Amygdala (tissue), 56 donors: ENCODE measurements at regions not wholly inside any gene's neighbourhood (a gene's known extent, or its start where the extent isn't known, plus 50 kb on each side); places are given as distances from the start of the nearest gene placed in this dataset.
"Not testable (repeated sequence)": the region's sequence is repeated elsewhere in the genome, so short reads cannot be mapped to it uniquely, and the experiment has no call there.

Source experiments
- DNase-seq, 56 donors: peaks; one replicate each; lab custom pipeline; 2025; lab: John Stamatoyannopoulos, UW

DNA sequence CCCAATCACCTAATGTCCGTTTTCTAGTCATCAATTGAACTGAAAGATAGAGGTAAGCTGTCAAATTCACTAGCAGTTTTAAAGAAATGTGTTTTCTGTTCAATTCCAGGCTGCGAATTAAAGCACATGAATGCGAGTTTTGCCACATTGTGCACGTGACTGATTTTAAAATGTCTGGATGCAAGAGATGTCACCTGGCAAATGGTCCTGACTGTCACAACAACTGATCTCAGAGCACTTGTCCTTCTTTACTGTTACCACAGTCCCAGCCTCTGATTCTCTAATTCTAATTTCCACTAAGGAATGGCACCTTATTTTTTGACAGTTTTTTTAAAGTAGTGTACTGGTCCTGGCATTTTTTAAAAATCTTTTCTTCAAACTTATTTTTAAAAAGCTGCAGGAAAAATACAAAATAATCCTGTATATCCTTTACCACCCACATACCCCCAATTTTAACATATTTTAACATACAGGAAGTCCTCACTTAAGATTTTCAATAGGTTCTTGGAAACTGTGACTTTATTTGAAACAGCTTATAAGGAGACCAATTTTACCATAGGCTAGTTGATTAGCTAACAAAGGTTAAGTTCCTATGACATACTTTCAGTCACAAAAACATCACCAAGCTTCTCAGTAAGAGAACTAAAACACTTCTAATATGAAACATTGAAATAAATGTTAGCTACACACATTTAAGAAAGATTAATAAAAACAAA, 1364.3 kb downstream of the EFNA5 start:
- DNase-seq, result no peak

DNA sequence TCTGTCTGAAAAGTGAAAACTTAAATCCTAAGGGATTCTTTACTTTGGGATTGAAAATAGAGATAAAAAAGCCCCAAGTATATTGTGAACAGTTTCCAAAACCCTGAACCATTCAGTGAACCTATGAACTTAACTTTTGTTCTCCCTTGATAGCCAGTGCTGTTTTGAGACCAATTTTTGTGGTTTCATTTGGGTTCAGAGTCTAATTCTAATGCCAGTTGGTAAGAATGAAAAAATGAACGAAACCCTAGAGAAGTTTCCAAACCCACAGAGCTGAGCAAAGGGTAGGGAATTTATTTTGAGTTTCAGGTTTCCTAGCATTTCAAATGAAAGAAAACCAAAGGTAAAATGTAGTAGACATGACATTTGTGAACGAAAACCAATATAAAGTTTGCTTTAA, 1366.8 kb downstream of the EFNA5 start:
- no peak for DNase-seq

DNA sequence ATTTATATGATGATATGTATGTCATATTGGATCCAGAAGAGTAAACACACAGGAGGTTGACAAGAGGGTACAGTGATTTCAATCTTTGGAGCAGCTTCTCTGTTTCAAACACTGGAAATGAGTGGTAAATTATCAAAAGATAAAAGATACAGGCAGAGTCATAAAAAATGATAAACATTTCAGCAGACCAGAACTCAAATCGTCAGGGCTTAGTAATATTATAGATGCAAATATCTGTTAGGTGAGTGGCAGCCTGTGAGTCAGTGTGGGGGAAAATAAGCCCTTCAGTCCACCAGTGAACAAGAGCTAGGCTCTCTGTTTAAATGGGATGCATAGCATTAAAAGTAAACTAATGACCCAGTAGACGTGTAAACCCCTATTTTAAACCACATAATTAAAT, 1378.1 kb downstream of the EFNA5 start:
- DNase-seq, result no peak

DNA sequence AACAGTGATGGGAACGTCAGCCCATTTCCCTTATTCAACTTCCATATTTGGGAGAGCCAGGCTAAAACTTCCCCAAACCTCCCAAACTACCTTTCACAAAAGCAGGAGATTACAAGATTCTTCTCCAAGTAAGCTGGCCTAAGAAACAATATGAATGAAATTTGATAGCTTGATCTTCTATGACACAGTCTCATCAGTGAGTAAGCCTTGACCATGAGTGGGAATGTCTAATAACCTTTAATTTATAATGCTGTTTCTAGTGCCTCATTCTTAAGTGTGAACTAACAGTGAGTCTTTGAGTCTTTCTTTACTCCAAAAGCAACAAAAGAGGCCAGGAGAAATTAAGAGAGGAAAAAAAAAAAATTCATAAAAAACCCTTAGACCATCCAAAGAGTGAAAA, 1379.9 kb downstream of the EFNA5 start:
- DNase-seq, result no peak

DNA sequence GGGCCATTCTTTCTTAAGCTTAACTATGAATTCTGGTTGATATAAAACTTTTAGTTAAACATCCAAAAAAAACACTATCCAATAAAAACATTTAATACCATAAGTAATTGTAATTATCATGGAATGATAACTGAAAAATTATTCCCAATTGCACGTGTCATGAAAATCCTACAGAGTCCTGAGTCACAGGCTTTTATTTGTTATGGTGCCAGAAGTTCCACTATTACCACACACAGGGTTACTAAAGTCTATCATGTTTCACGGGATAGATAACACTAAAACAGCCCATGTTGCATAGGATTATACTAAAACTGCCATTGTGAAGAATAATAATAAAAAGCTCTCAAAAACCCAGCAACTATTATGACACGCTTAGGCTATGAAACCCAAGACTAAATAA, 1381.8 kb downstream of the EFNA5 start:
- DNase-seq, result no peak

DNA sequence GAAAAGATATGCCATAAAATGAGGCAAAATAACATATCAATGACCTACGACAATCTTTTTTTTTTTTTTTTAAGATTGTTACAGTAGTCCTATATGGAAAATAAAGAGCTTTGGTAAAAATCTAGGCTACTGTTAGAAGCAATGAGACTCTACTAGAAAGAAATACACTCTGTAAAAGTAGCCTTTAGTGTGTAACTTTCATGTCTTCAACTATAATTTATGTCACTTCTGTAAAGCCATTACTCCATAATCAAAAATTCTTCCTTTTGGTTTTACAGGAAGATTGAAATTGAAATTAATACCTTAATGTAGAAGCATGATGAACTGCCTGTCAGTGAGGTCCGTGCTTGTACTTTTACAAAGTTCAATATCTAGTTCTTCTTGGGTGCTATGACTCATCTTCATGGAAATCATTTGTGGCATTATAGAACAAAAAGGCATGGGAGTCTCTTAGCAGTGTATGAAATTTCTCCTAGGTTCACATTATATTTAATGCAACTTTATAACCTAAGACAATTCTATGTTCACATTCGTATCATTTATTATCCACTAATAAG, 1393.1 kb downstream of the EFNA5 start:
- DNase-seq, result no peak

DNA sequence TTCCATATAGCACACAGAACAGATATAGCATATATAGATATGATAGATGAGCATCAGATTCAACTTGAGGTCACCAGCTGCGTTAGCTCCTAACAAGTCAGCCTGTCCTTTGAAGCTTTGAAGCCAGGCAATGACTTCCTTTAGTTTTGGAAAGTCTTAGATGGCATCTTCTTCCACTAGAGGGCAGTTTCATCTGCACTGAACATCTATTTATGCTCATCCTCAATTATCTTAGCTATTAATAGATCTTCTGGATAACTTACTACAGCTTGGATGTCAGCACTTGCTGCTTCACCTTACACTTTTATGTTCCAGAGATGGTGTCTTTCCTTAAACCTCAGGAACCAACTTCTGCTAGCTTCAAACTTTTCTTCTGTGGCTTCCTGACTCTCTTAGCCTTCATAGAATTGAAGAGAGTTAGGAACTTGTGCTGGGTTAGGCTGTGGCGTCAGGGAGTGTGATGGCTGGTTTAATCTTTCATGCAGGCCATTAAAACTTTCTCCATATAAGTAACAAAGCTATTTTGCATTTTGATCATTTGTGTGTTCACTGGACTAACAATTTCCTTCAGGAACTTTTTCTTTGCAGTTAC, 1401.4 kb downstream of the EFNA5 start:
- no peak for DNase-seq

DNA sequence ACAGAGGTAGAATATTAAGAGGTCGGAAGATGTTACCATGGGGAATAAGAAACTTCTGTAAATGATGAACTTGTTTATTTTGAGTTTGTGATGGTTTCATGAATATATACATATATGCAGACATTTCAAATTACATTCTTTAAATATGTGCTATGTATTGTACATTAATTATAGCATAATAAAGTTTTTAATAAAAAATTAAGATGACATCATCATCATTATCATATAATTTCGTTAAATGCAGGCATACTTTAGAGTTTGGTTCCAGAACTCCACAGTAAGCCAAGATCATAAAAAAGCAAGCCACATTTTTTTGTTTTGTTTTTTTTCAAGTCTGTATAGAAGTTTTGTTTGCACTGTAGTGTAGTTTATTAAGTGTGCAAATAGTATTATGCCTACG, 1403.5 kb downstream of the EFNA5 start:
- DNase-seq, result no peak

DNA sequence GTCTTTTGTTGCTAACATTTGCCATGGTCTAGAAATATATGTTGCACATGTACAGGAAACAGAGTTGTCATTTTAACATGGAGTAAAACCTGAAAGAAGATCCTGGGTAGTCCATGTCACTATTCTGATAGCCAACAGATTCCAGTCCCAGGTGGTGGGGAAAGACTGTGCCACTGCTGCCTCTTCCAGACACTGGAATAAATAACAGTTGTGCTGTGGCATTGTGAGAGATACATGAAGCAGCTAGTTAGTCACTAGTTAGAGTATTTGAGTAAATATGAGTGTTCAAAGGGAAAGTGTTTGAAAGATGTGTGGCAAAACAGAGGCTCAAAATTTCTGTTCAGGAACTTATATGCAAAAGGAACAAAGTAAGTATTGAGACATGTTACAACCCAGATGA, 1408.3 kb downstream of the EFNA5 start:
- DNase-seq, result no peak

DNA sequence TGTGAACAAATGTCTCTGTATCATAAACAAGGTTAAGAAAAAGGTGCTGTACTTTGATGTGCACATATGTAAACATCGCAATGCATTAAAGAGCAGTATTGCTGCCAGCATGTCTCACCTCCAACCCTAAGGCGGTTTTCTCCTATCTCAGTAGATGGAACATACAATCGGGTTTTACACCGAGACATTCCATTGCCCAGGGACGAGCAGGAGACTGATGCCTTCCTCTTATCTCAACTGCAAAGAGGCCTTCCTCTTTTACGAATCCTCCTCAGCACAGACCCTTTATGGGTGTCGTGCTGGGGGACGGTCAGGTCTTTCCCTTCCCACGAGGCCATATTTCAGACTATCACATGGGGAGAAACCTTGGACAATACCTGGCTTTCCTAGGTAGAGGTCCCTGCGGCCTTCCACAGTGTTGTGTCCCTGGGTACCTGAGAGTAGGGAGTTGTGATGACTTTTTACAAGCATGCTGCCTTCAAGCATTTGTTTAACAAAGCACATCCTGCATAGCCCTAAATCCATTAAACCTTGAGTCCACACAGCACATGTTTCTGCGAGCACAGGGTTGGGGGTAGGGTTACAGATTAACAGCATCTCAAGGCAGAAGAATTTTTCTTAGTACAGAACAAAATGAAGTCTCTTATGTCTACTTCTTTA, 1411.2 kb downstream of the EFNA5 start:
- DNase-seq, result not testable (repeated sequence)

DNA sequence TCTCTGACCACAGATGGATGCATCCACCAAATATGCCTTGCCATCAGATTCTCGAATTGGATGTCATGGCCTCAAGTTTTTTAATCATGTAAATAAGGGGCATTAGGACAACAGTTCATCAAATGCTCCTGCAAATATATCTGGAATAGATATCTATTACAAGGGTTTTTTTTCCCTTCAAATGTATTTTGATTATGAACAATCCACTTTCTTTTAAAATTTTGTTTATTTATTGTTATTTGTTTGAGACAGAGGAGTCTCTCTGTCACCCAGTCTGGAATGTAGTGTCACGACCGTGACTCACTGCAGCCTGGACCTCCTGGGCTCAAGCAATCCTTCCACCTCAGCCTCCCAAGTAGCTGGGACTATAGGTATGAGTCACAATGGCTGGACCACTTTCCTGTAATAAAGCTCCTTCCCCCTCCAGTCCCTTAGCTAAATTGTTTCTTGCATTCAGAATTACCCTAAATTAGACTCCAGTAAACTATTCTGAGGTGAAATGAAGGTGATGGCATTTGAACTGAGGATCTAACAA, 1412.1 kb downstream of the EFNA5 start:
- DNase-seq, result no peak

DNA sequence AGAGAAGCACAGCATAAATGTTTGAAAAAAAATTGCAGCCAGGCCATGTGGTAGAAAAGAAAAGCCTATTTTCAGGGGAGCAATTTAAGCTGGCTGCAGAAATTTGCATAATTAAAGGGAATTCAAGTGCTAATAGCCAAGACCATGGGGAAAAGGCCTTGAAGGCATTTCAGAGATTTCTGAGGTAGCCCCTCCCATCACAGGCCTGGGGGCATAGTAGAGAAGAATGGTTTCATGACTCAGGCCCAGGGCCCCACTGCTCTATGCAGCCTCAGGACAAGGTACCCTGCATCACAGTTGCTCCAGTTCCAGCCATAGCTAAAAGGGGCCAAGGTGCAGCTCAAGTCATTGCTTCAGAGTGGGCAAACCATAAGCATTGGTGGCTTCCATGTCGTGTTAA, 1416.0 kb downstream of the EFNA5 start:
- no peak for DNase-seq

DNA sequence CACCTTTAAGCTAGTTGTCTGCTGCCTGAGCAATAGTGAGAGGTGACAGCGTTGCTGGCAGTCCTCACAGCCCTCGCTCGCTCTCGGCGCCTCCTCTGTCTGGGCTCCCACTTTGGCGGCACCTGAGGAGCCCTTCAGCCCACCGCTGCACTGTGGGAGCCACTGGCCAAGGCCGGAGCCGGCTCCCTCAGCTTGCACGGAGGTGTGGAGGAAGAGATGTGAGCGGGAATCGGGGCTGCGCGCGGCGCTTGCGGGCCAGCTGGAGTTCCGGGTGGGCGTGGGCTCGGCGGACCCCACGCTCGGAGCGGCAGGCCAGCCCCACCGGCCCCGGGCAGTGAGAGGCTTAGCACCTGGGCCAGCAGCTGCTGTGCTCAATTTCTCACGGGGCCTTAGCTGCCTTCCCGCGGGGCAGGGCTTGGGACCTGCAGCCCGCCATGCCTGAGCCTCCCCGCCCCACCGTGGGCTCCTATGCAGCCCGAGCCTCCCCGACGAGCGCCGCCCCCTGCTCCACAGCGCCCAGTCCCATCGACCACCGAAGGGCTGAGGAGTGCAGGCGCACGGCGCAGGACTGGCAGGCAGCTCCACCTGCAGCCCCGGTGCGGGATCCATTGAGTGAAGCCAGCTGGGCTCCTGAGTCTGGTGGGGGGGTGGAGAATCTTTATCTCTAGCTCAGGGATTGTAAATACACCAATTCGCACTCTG, 1424.5 kb downstream of the EFNA5 start:
- DNase-seq, result not testable (repeated sequence)

DNA sequence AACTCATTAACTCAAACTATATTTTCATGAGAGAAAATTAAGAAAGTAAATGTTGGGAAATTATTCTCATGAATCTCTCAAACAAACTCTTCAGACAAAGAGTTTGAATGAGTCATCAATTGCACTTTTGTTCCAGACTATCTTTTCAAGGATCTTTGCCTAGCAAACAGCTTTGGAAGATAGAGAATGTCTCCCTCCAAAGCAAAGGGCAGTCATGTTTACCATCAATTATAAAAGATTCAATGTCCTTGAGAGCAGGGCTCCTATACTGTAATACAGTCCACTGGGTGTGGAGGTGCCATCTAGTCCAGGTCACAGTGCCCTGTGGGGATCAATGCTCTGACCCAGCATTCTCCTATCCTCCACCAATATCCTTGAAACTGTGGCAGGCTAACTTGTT, 1429.3 kb downstream of the EFNA5 start:
- no peak for DNase-seq

DNA sequence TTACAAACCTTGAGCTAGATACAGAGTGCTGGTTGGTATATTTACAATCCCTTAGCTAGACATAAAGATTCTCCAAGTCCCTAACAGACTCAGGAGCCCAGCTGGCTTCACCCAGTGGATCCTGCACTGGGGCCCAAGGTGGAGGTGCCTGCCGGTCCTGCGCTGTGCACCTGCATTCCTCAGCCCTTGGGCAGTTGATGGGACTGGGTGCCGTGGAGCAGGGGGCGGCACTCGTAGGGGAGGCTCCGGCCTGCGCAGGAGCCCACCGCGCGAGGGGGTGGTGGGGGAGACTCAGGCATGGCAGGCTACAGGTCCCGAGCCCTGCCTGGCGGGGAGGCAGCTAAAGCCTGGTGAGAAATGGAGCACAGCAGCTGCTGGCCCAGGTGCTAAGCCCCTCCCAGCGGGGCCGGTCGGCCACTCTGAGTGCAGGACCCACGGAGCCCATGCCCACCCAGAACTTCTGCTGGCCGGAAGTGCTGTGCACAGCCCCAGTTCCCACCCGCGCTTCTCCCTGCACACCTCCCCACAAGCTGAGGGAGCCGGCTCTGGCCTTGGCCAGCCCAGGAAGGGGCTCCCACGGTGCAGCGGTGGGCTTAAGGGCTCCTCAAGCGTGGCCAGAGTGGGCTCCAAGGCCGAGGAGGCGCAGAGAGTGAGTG, 1464.7 kb downstream of the EFNA5 start:
- no peak for DNase-seq

DNA sequence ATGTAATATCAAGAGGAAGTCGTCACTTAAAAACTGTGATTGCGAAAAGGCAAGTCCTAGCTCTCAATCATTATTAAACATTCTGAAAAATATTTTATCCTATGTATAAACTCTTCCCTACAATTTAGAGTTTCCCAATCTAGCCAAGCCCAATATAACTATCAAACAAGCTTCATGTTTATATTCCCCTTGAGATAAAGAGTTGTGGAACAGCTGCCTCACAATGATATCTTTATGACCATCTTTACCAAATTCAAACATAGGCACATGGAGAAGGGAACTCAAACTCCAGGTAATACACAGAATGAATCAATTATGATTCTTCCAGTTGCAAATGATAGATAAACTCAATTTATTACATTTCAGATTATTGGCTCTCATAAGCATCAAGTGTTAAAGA, 1468.7 kb downstream of the EFNA5 start:
- no peak for DNase-seq

DNA sequence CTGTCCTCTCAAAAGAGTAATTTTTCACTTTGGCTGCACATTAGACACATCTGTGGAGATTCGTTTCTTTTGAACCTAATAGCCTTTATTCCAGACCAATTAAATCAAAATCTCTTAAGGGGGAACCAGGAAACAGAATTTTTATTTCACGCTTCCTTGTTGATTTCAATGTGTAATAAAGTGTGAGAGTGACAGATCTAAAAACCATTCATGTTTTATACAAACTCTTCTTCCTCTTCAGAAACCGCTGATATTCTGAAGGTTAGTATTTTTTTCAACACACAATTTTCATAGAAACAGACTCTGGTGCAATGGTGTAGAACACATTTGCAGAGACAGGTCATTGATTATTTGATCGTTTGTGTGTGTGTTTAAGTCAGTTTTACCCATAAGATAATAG, 1469.8 kb downstream of the EFNA5 start:
- no peak for DNase-seq

DNA sequence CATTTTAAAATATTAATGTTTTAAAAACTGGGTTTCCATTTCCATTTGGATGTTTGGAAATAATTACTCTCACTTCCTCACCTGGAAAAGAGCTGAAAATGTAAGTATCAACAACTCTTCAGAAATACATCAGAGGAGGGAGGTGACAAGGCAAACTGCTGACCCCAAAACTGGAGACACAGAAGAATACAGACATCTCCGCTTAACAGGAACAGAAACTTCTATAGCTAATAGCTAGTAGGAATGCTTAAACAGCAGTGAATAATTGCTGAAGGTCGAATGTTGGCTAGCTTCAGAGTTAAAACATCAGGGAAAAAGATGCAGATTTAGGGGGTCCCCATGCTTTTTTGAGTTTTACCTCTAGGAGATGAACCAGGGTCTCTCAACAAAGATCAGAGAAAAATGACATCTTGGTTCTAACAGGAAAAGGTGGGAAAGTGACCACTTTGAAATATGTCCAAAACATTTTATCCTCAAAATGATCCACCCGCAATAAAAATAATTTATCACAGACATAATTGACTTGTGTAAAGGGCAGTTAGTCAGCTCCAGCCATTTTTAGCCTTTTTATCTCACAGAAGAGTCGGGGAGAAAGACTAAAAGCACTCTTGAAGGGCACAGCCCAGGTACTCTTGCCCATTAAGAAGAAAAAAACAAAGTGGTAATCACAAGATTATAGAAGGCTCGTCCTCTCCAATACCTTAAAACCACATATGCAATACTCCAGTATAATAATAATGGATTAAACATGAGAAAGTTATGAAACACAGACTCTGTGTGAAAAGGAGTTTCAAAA, 1474.9 kb downstream of the EFNA5 start:
- DNase-seq, result no peak

DNA sequence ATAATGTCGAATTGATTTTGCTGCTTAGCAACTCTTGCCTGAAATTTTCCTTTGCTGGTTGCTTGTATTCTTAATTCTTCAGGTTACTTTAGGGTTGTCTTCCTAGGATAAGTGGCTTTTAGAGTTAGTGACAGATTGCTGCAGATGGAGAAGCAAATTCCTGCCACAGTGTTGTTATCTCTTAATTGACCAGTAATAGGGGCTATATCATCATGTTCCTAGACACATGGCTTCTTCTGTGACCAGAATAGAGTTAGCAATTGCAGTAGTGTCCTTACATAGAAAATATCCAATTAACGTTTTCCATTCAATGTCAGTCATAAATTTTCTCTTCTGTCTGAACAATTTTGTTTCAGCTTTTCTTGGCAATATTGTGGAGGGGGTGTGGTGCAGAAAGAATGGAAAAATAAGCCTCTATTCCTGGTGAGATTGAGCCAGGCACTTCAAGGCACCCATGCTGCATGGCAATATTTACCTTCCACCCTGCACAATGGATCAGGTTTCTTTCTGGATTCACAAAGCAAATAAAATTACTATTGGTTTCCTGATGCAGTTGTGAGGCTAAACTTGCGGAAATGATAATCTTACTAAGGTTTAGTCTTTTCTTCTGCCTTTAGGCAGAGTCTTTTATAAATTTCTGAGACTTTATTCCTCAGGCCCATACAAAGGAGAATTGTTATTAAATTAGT, 1481.5 kb downstream of the EFNA5 start:
- no peak for DNase-seq
